ENCODE measurements at regions not wholly inside any gene's neighbourhood (a gene's known extent, or its start where the extent isn't known, plus 50 kb on each side); places are given as distances from the start of the nearest gene placed in this dataset.

DNA sequence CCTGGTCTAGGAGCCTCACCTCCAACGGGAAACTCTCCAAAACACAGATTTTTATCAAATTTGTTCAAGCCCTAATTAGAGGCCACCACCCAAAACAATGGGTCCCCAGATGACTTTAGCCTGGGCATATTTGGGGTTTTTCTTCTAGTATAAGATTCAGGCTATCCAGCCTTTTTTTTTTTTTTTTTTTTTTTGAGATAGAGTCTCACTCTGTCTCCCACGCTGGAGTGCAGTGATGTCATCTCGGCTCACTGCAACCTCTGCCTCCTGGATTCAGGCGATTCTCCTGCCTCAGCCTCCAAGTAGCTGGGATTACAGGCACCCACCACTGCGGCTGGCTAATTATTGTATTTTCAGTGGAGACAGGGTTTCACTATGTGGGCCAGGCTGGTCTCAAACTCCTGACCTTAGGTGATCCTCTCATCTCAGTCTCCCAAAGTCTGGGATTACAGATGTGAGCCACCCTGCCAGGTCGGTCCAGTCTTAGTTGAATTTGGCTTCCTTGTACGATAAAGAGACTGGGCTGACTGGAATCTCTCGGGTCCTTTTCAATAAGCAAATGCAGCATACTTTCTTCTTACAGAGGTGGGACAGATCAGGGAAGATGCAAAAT lies 91.4 kb upstream of the KLF6 start:
- no peak for DNase-seq
- no peak for ATAC-seq (ENCODE audit: low read depth)
- Histone ChIP-seq H4K20me1 (ENCODE audit: control insufficient read depth, insufficient read depth, low read length, poor library complexity, severe bottlenecking) (no peaks in the 10 kb centered on the region), H3K4me3 (ENCODE audit: control extremely low read depth in 1 of 5, extremely low read depth in 1 of 5, insufficient read depth in 1 of 5, low read depth in 2 of 5, low read length in 4 of 5) (no peak overlapping the region), H3K4me2 (replicated peaks; ENCODE audit: low read depth, low read length, poor library complexity, severe bottlenecking) (peak overlapping the region; percentile 71), H3K27me3 (replicated peaks in 1 of 4; ENCODE audit: control extremely low read depth in 1 of 4, control insufficient read depth in 3 of 4, insufficient read depth in 4 of 4, low read length in 3 of 4) (no peaks in the 10 kb centered on the region), H3K4me1 (ENCODE audit: control insufficient read depth in 2 of 2, insufficient read depth in 2 of 2, low read length in 2 of 2) (peaks cover 44 to 50% of the 10 kb centered on the region in 2 donors), H3K9ac (ENCODE audit: low read length) (peak overlapping the region; percentile 62), H3K27ac (ENCODE audit: low read length in 2 of 2) (peak overlapping the region; percentile 89 to 99), H3K9me3 (ENCODE audit: control extremely low read depth in 1 of 3, control insufficient read depth in 2 of 3, insufficient read depth in 1 of 3, low read length in 2 of 3) (no peaks in the 10 kb centered on the region), H2AFZ (ENCODE audit: insufficient read depth, low read depth, low read length, poor library complexity, severe bottlenecking) (peak overlapping the region; percentile 11), H3K36me3 (replicated peaks in 1 of 2; ENCODE audit: control extremely low read depth in 1 of 2, control insufficient read depth in 1 of 2, extremely low read depth in 1 of 2, insufficient read depth in 2 of 2, low read length in 1 of 2) (no peaks in the 10 kb centered on the region), H3K79me2 (ENCODE audit: control insufficient read depth, insufficient read depth, low read length) (no peaks in the 10 kb centered on the region)
- Mint-ChIP-seq H3K4me3 (no peak overlapping the region), H3K27ac (peak overlapping the region; percentile 99), H3K27me3 (no peaks in the 10 kb centered on the region), H3K4me1 (peaks cover 51% of the 10 kb centered on the region), H3K9me3 (ENCODE audit: insufficient read depth) (no peaks in the 10 kb centered on the region)
- ChIA-PET POLR2A (interaction anchor here (0.7 to 1.1 kb wide), 4 partner anchors 11 to 323 kb away, joined by 4 to 9 read pairs (median 6); no protein-coding TSS in a partner anchor), CTCF (interaction anchor here (0.8 to 1.5 kb wide), 2 partner anchors 10 to 21 kb away, joined by 3 read pairs; no protein-coding TSS in a partner anchor)
- intact Hi-C loops (cut with micrococcal nuclease) = loop anchor here (2.0 to 10.0 kb wide), 5 partner anchors 16 to 778 kb away; no protein-coding TSS in a partner anchor
- WGBS (ENCODE audit: insufficient coverage) = 84% methylated on average over 4 of the region's 8 CpGs
- TF ChIP-seq, protein P1, sequence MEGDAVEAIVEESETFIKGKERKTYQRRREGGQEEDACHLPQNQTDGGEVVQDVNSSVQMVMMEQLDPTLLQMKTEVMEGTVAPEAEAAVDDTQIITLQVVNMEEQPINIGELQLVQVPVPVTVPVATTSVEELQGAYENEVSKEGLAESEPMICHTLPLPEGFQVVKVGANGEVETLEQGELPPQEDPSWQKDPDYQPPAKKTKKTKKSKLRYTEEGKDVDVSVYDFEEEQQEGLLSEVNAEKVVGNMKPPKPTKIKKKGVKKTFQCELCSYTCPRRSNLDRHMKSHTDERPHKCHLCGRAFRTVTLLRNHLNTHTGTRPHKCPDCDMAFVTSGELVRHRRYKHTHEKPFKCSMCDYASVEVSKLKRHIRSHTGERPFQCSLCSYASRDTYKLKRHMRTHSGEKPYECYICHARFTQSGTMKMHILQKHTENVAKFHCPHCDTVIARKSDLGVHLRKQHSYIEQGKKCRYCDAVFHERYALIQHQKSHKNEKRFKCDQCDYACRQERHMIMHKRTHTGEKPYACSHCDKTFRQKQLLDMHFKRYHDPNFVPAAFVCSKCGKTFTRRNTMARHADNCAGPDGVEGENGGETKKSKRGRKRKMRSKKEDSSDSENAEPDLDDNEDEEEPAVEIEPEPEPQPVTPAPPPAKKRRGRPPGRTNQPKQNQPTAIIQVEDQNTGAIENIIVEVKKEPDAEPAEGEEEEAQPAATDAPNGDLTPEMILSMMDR (IDR thresholded peaks at IDR 0.05) = no peak
- TF ChIP-seq EZH2 (IDR thresholded peaks at IDR 0.05; ENCODE audit: borderline replicate concordance, insufficient read depth, low read depth, low read length, poor library complexity, severe bottlenecking) = no peak

DNA sequence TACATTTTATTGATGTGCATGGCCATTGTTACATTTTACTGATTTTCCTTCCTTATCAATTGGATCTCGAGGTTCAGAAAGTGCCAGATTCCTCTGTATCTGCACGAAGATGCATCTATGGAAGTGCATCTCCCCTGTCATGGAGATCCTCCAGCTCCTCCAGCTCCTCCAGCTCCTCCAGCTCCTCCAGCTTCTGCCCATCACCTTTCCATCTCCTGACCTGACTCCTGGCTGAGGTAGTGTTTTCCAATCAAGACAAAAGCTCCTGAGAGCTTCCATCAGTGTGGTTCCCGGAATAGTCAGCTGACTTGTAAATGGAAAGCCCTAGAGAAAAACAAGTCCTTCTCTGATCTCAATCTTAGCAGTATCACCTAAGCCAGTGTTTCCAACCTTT lies 90.8 kb upstream of the KLF6 start:
- H3K27me3 Mint-ChIP-seq = no peaks in the 10 kb centered on the region
- TF ChIP-seq EZH2 (IDR thresholded peaks at IDR 0.05; ENCODE audit: borderline replicate concordance, insufficient read depth, low read depth, low read length, poor library complexity, severe bottlenecking) = no peak
- TF ChIP-seq, protein P1 (IDR thresholded peaks at IDR 0.05) = no peak
- intact Hi-C loops (cut with micrococcal nuclease) = loop anchor here (1.0 to 10.0 kb wide), 6 partner anchors 17 to 779 kb away; no protein-coding TSS in a partner anchor
- Histone ChIP-seq H3K4me2 (replicated peaks; ENCODE audit: low read depth, low read length, poor library complexity, severe bottlenecking) (peak overlapping the region; percentile 71), H3K27ac (ENCODE audit: low read length in 2 of 2) (peak overlapping the region; percentile 89 to 99), H3K36me3 (replicated peaks in 1 of 2; ENCODE audit: control extremely low read depth in 1 of 2, control insufficient read depth in 1 of 2, extremely low read depth in 1 of 2, insufficient read depth in 2 of 2, low read length in 1 of 2) (no peaks in the 10 kb centered on the region), H2AFZ (ENCODE audit: insufficient read depth, low read depth, low read length, poor library complexity, severe bottlenecking) (peak overlapping the region; percentile 11), H3K27me3 (replicated peaks in 1 of 4; ENCODE audit: control extremely low read depth in 1 of 4, control insufficient read depth in 3 of 4, insufficient read depth in 4 of 4, low read length in 3 of 4) (no peaks in the 10 kb centered on the region), H3K4me1 (ENCODE audit: control insufficient read depth in 2 of 2, insufficient read depth in 2 of 2, low read length in 2 of 2) (peaks cover 44 to 50% of the 10 kb centered on the region in 2 donors), H4K20me1 (ENCODE audit: control insufficient read depth, insufficient read depth, low read length, poor library complexity, severe bottlenecking) (no peaks in the 10 kb centered on the region), H3K79me2 (ENCODE audit: control insufficient read depth, insufficient read depth, low read length) (no peaks in the 10 kb centered on the region), H3K9me3 (ENCODE audit: control extremely low read depth in 1 of 3, control insufficient read depth in 2 of 3, insufficient read depth in 1 of 3, low read length in 2 of 3) (no peaks in the 10 kb centered on the region), H3K9ac (ENCODE audit: low read length) (peak overlapping the region; percentile 62), H3K4me3 (ENCODE audit: control extremely low read depth in 1 of 5, extremely low read depth in 1 of 5, insufficient read depth in 1 of 5, low read depth in 2 of 5, low read length in 4 of 5) (peak overlapping the region in 1 of 5 experiments; percentile 2)
- peaks cover 52% of the 10 kb centered on the region for H3K4me1 Mint-ChIP-seq
- peak overlapping the region; percentile 80 for H3K4me3 Mint-ChIP-seq
- H3K9me3 Mint-ChIP-seq (ENCODE audit: insufficient read depth) = no peaks in the 10 kb centered on the region
- ATAC-seq (ENCODE audit: low read depth) (no peak), DNase-seq (no peak)
- peak overlapping the region; percentile 99 for H3K27ac Mint-ChIP-seq
- CTCF ChIA-PET = interaction anchor here (0.8 to 2.3 kb wide), 4 partner anchors 11 to 62 kb away, joined by 3 to 11 read pairs (median 4); no protein-coding TSS in a partner anchor
- WGBS (ENCODE audit: insufficient coverage) = 74% methylated on average over 3 of the region's 3 CpGs
- POLR2A ChIA-PET = interaction anchor here (0.7 to 1.8 kb wide), 5 partner anchors 10 to 140 kb away, joined by 3 to 23 read pairs (median 4); partner anchors contain the start of gene KLF6

Measured in B cell (primary cell).